ENCODE measurements at regions not wholly inside any gene's neighbourhood (a gene's known extent, or its start where the extent isn't known, plus 50 kb on each side); places are given as distances from the start of the nearest gene placed in this dataset.
"Not testable (repeated sequence)": the region's sequence is repeated elsewhere in the genome, so short reads cannot be mapped to it uniquely, and the experiment has no call there.

DNA sequence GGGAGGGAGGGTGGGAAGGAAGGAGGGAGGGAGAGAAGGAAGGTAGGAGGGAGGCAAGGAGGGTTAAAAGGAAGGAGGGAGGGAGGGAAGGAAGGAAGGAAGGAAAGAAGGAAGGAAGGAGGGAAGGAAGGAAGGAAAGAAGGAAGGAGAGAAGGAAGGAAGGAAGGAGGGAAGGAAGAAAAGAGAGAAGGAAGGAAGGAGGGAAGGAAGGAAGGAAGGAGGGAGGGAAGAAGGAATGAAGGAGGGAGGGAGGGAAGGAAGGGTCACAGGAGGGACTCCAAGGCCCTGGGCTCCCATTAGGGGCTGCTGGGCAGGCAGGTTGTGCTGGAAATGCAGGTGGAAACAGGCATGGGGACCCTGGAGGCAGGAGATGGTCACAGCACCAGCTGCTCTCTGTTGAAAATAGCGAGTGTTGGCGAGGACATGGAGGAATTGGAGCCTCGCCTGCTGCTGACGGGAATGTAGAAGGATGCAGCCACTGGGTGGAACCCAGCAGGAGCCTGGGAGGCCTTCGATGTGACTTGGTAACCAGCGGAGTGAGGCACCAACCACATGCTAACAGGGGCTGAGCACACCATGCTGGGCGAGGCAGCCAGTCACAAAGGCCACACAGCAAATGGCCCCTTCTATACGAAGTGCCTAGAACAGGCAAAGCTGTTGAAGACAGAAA lies 217.3 kb upstream of the SGCG start:
- intact Hi-C loops (cut with DNase I): loop anchor here (5.0 kb wide), 1 partner anchor 1424 kb away; no protein-coding TSS in a partner anchor
- DNase-seq: not testable (repeated sequence)

DNA sequence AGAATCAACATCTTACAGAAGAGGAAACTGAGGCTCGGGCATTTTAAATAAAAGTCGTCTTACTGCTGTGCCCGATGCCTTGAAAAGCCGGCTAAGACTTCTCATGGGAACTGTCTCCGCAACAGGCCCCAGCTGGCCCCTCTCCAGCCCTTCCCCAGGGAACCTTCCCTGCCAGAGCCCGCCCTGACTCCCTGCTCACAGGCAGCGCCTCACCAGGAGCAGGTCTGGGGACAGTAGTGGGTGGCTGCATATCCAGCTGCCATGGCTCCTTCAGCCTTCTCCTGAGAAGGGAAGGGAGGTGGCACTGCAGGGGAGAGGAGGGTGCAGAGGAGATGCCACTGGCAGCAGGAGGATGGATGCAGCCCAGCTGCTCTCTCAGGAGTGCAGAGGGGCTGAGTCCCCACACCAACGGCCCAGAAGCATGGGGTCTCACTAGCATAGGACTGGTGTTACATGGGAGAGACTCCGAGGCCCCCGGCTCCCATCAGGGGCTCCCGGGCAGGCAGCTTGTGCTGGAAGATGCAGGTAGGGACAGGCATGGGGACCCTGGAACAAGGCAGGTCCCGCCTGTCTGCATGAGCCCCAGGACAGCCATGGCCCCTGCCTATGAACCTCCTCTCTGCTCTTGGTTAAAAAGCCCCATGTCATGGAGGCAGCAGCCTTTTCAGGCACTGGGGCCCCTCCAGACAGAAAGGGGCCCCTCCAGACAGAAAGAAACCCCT lies 216.4 kb upstream of the SGCG start:
- DNase-seq: no peak
- intact Hi-C loops (cut with DNase I): loop anchor here (5.0 kb wide), 1 partner anchor 1423 kb away; no protein-coding TSS in a partner anchor

- intact Hi-C loops (cut with DNase I); DNase-seq: not testable (repeated sequence)
Observed at GRCh38 chr13:22965011-22965857, 215.5 kb upstream of the SGCG start.

DNA sequence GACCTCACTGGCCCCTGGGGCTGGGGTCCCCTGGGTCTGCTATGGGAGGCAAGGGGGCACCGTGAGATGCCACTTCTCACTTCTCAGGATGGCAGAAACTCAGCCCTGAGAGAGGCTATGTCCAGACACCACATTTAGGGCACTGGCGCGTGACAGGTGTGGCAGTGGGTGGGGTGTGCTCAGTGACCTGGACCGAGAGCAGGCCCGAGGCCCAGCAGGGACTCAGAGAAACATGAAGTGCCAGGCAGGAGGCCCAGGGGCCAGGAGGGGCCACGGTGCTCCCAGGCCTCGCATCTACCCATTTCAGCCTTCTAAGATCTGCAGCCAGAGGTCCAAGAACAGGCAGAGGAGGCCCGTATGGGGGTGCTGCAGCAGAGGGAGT lies 214.9 kb upstream of the SGCG start:
- DNase-seq; intact Hi-C loops (cut with DNase I): not testable (repeated sequence)

- intact Hi-C loops (cut with DNase I); DNase-seq: not testable (repeated sequence)
Observed at GRCh38 chr13:22966753-22967152, 214.0 kb upstream of the SGCG start.

- intact Hi-C loops (cut with DNase I): no loop called here
- DNase-seq: no peak
Observed at GRCh38 chr13:22967669-22968068, 213.1 kb upstream of the SGCG start.

DNA sequence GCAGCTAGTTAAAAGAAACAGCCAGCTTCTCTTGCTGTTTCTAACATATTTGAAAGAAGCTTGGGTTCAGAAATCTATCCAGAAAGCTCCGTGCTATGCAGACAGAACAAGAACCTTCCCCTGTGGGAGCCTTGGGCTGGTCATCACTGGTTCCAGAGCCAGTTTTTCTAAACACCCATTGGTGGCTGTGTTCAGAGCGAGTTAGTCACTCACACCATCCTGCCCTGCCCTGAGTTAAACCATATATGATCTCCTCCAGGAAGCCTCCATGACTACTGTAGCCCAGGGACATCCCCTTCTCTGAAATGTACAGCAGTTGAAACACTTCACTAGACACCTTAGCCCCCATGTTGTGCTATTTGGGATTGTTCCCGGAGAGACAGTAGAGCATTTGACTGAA lies 200.8 kb upstream of the SGCG start:
- intact Hi-C loops (cut with DNase I): no loop called here
- no peak for DNase-seq

- intact Hi-C loops (cut with DNase I): no loop called here
- no peak for DNase-seq
Observed at GRCh38 chr13:22980936-22981335, 199.8 kb upstream of the SGCG start.

- intact Hi-C loops (cut with DNase I): no loop called here
- DNase-seq: no peak
Observed at GRCh38 chr13:22993148-22993547, 187.6 kb upstream of the SGCG start.

- intact Hi-C loops (cut with DNase I): no loop called here
- DNase-seq: no peak
Observed at GRCh38 chr13:23003446-23003845, 177.3 kb upstream of the SGCG start.

DNA sequence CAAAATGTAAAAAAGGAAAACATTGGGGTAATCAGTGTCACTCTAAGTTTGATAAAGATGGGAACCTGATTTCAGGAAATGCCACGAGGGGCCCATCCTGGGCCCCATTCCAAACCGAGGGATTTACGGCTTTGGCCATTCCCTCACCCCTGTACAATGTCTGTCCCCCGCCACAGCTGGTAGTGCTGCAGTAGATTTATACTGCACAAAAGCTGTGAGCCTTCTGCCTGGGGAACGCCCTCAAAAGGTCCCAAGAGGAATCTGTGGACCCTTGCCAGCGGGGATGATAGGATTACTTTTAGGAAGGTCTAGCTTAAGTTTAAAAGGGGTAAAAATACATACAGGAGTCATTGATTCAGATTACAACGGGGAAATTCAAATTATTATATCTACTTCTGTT lies 173.4 kb upstream of the SGCG start:
- intact Hi-C loops (cut with DNase I): no loop called here
- no peak for DNase-seq

GRCh38 chr13:23018143-23018542 lies 162.6 kb upstream of the SGCG start:
- no peak for DNase-seq
- intact Hi-C loops (cut with DNase I): no loop called here

DNA sequence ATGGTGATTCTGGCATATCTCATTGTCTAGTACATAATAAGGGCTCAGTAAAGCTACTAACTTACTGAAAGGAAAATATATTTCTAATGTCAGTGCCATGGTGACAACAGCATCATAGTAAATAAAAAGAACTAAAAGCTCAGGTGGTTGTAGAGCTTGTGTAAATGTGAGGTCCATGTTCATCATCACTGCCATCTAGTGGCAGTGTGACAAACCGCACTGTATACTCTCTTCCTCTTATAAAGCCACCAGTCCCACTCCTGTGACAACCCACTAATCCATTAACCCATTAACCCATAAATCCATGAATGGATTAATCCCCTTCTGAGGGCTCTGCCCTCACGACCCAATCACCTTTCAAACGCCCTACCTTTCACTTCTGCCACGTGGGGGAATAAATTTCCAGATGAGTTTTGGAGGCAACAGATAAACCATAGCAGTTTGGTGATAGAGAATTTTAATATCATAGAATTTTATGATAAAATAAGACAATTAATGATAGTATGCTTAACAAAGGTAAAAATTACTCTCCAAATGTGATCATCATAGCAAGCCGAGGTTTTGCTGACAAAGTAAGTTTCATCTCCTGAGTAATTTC lies 160.4 kb upstream of the SGCG start:
- DNase-seq: peak in 5 of 10 donors; percentile 8 to 42 (median 25)
- intact Hi-C loops (cut with DNase I): loop anchor here (2.0 kb wide), 1 partner anchor 220 kb away; no protein-coding TSS in a partner anchor

DNA sequence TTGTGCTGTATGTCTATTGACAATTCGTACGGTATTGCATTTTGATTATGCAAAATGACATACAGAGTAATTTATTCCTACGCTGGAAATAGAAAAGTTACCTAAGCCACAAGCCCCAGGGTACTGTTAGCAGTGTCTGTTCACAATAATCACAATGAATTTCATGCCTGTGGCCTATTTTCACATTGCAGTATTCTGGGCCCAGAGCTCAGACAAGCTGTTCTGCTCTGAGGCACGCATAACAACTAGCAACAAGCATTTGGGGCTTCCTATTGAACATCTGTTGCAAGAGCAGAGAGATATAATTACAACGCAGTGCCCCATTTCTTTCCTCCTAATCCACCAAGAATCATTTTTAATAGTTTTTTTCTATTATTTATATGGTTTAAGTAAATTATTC lies 158.9 kb upstream of the SGCG start:
- intact Hi-C loops (cut with DNase I): loop anchor here (2.0 kb wide), 1 partner anchor 221 kb away; no protein-coding TSS in a partner anchor

GRCh38 chr13:23022704-23023103 lies 158.1 kb upstream of the SGCG start:
- intact Hi-C loops (cut with DNase I): no loop called here
- no peak for DNase-seq

More for the DNA sequence above, 158.9 kb upstream of the SGCG start:
- DNase-seq: peak in 2 of 10 donors; percentile 12 to 72

- intact Hi-C loops (cut with DNase I): no loop called here
- no peak for DNase-seq
Observed at GRCh38 chr13:23025864-23026608, 154.7 kb upstream of the SGCG start.

DNA sequence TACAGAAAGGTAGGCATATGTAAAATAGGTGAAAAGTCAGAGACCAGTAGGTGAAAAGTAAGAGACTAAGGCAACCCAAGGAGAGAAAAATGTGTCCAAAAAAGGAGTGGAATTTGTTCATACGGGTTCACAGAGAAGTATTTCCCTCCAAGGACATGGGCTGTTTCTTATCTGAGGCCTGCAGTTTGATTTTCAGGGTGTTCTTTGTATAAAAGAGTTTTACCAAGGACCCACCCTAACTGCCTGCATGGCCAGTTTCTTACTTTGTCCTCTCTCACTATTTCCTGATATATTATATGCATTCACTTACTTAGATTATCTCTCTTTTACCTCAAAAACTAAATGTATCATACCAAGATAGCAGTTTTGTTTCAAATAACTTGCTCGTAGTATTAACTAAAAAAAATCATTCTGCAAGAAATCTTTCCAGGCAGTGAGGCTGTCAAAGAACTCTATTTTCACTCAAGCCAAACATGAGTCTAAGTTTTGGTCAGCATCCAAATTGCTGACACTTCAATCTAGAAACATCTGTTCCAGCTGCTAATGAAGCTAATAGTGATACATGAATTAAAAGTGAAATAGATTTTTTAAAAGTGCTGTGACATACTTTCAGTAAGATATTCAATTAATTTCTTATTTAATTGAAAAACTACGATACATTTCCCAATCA lies 141.4 kb upstream of the SGCG start:
- no peak for DNase-seq
- intact Hi-C loops (cut with DNase I): no loop called here

- no peak for DNase-seq
Observed at GRCh38 chr13:23042181-23042580, 138.6 kb upstream of the SGCG start.

GRCh38 chr13:23044906-23045305 lies 135.9 kb upstream of the SGCG start:
- no peak for DNase-seq
- intact Hi-C loops (cut with DNase I): no loop called here

More at GRCh38 chr13:23042181-23042580, 138.6 kb upstream of the SGCG start:
- intact Hi-C loops (cut with DNase I): no loop called here

Data from posterior cingulate gyrus (tissue), 11 donors.